ENCODE measurements at regions not wholly inside any gene's neighbourhood (a gene's known extent, or its start where the extent isn't known, plus 50 kb on each side); places are given as distances from the start of the nearest gene placed in this dataset.

DNA sequence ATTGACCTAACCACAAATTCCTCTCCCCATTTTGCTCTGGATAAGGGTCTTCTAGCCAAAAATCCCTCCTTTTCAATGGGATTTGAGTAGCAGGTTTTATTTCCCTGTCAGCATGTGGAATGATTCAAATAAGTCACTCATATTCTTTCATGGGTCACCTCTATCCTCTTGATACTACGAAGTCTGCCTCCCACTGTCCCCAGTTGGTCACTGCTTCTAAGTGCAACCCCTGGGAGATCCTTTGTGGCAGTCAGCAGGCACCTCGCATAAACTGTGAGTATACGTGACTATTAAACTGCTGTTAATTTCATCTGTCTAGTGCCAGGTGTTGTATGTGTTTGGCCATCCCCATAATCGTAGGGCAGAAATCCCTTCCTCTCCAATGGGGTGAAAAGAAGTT lies 1667.9 kb upstream of the PCDH7 start:
- TF ChIP-seq, protein P1, sequence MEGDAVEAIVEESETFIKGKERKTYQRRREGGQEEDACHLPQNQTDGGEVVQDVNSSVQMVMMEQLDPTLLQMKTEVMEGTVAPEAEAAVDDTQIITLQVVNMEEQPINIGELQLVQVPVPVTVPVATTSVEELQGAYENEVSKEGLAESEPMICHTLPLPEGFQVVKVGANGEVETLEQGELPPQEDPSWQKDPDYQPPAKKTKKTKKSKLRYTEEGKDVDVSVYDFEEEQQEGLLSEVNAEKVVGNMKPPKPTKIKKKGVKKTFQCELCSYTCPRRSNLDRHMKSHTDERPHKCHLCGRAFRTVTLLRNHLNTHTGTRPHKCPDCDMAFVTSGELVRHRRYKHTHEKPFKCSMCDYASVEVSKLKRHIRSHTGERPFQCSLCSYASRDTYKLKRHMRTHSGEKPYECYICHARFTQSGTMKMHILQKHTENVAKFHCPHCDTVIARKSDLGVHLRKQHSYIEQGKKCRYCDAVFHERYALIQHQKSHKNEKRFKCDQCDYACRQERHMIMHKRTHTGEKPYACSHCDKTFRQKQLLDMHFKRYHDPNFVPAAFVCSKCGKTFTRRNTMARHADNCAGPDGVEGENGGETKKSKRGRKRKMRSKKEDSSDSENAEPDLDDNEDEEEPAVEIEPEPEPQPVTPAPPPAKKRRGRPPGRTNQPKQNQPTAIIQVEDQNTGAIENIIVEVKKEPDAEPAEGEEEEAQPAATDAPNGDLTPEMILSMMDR (IDR thresholded peaks at IDR 0.05) = no peak
- no peak for TF ChIP-seq POLR2A (IDR thresholded peaks at IDR 0.05)
